ENCODE measurements at regions not wholly inside any gene's neighbourhood (a gene's known extent, or its start where the extent isn't known, plus 50 kb on each side); places are given as distances from the start of the nearest gene placed in this dataset.

GRCh38 chrX:128992107-128992971 is 531.0 kb downstream of the SMARCA1 start:
- H3K9me3 Mint-ChIP-seq: peaks cover 38 to 61% of the 10 kb centered on the region in 2 experiments
- H2BK5ac ChIP-seq (ENCODE audit: insufficient read length, low read length): no peak overlapping the region
- no peak overlapping the region for H3K4me3 Mint-ChIP-seq
- no peak overlapping the region for H3T11ph ChIP-seq (ENCODE audit: low read length)
- no peaks in the 10 kb centered on the region for H3K27me3 Mint-ChIP-seq (ENCODE audit: low read depth)
- TF ChIP-seq, protein P1, sequence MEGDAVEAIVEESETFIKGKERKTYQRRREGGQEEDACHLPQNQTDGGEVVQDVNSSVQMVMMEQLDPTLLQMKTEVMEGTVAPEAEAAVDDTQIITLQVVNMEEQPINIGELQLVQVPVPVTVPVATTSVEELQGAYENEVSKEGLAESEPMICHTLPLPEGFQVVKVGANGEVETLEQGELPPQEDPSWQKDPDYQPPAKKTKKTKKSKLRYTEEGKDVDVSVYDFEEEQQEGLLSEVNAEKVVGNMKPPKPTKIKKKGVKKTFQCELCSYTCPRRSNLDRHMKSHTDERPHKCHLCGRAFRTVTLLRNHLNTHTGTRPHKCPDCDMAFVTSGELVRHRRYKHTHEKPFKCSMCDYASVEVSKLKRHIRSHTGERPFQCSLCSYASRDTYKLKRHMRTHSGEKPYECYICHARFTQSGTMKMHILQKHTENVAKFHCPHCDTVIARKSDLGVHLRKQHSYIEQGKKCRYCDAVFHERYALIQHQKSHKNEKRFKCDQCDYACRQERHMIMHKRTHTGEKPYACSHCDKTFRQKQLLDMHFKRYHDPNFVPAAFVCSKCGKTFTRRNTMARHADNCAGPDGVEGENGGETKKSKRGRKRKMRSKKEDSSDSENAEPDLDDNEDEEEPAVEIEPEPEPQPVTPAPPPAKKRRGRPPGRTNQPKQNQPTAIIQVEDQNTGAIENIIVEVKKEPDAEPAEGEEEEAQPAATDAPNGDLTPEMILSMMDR (conservative IDR thresholded peaks at IDR 0.05): peak; percentile 73
- no peak overlapping the region for H3K4ac ChIP-seq (ENCODE audit: low read depth, low read length)
- H3K79me2 ChIP-seq (ENCODE audit: insufficient read depth, low read length): no peaks in the 10 kb centered on the region
- no peaks in the 10 kb centered on the region for H3K23me2 ChIP-seq (ENCODE audit: insufficient read length, low read depth, low read length, poor library complexity, severe bottlenecking)
- H3K14ac ChIP-seq (ENCODE audit: insufficient read depth, low read length): no peak overlapping the region
- H2BK12ac ChIP-seq (ENCODE audit: insufficient read length, low read depth, low read length): no peak overlapping the region
- no peaks in the 10 kb centered on the region for H3K27me3 ChIP-seq (ENCODE audit: insufficient read depth, low read length)
- H4K20me1 ChIP-seq (ENCODE audit: control insufficient read depth, insufficient read depth, insufficient read length): no peaks in the 10 kb centered on the region
- peaks cover 6 to 45% (median 10%) of the 10 kb centered on the region in 3 experiments; a peak in 6 of 7 replicates for H3K36me3 Mint-ChIP-seq (ENCODE audit: insufficient read depth in 1 of 3, low read depth in 3 of 3)
- H2BK15ac ChIP-seq (ENCODE audit: low read depth, low read length): no peak overlapping the region
- H3K27ac ChIP-seq (ENCODE audit: insufficient read length, low read depth, low read length): no peak overlapping the region
- no peak overlapping the region for H3K23ac ChIP-seq (ENCODE audit: insufficient read length, low read depth, low read length)
- no peak overlapping the region for H2AFZ ChIP-seq (ENCODE audit: low read length)
- no peaks in the 10 kb centered on the region for H3K4me1 ChIP-seq (ENCODE audit: insufficient read depth, low read length)
- H4K5ac ChIP-seq (ENCODE audit: insufficient read length, low read depth, low read length): no peak overlapping the region
- H3K9me3 ChIP-seq (ENCODE audit: control insufficient read depth, low read depth, low read length): no peaks in the 10 kb centered on the region
- no peak overlapping the region for H2AK5ac ChIP-seq (ENCODE audit: insufficient read length, low read length)
- H4K91ac ChIP-seq (ENCODE audit: insufficient read length, low read depth, low read length): no peak overlapping the region
- WGBS (ENCODE audit: extremely low coverage, insufficient read length, low lambda C conversion rate): no CpG with 5 or more reads among the region's 4 CpGs
- H3K27ac Mint-ChIP-seq: no peak overlapping the region
- no peak overlapping the region for H2BK120ac ChIP-seq (ENCODE audit: low read depth, low read length, poor library complexity, severe bottlenecking)
- H3K4me1 Mint-ChIP-seq: no peaks in the 10 kb centered on the region
- no peak overlapping the region for H2BK20ac ChIP-seq (ENCODE audit: low read depth, low read length, poor library complexity, severe bottlenecking)
- H3K56ac ChIP-seq (ENCODE audit: insufficient read length, low read depth, low read length): no peak overlapping the region
- no peak overlapping the region for H3K9ac ChIP-seq (ENCODE audit: extremely low read depth, insufficient read length, low read length)
- DNase-seq: peak; percentile 37
- no peaks in the 10 kb centered on the region for H3K79me1 ChIP-seq (ENCODE audit: insufficient read depth, low read depth, low read length, poor library complexity, severe bottlenecking)
- H4K8ac ChIP-seq (replicated peaks; ENCODE audit: insufficient read length, low read depth, low read length): no peak overlapping the region
- H3K4me2 ChIP-seq (ENCODE audit: insufficient read depth, insufficient read length, low read length): no peak overlapping the region
- no peak overlapping the region for H3K18ac ChIP-seq (ENCODE audit: insufficient read length, low read depth, low read length)

Data from H9 (cell line).